SK-N-MC (cell line): ENCODE measurements at regions not wholly inside any gene's neighbourhood (a gene's known extent, or its start where the extent isn't known, plus 50 kb on each side); places are given as distances from the start of the nearest gene placed in this dataset.

Experiments used
- EZH2 ChIP-seq: fragments of 200-600 bp; sonication (generic); IDR thresholded peaks from one replicate; pipeline ENCODE4 v1.6.1; 2017; ENCODE audit warnings: antibody characterized with exemption
- FOXP2 ChIP-seq: optimal IDR thresholded peaks from 2 replicates; pipeline ENCODE3; 2011; ENCODE audit warnings: mild to moderate bottlenecking, moderate library complexity; ENCODE audit not compliant: insufficient read depth; ENCODE audit errors: extremely low read length, control extremely low read depth
- POLR2AphosphoS5 ChIP-seq: IDR thresholded peaks from 2 replicates; pipeline ENCODE4 v1.6.1; 2012; ENCODE audit warnings: mild to moderate bottlenecking, low read depth, low read length, borderline replicate concordance

- TF ChIP-seq FOXP2, result no peak
- TF ChIP-seq POLR2AphosphoS5, result no peak
- no peak for TF ChIP-seq EZH2
These were observed 1537.9 kb downstream of the PCDH18 start for GRCh38 chr4:135994360-135994759.
